SK-N-SH treated with all-trans-retinoic acid at 6 μM for 48 hours (cell line): ENCODE measurements at regions not wholly inside any gene's neighbourhood (a gene's known extent, or its start where the extent isn't known, plus 50 kb on each side); places are given as distances from the start of the nearest gene placed in this dataset.

Experiments
- ESRRG ChIP-seq: fragments of 250-450 bp; sonication (Bioruptor Pico); IDR thresholded peaks from 2 replicates; pipeline ENCODE4 v1.6.1; 2021; ENCODE audit warnings: mild to moderate bottlenecking
- POU6F1 ChIP-seq: fragments of 250-450 bp; sonication (Bioruptor Pico); IDR thresholded peaks from 2 replicates; pipeline ENCODE4 v1.8.0; 2021; ENCODE audit warnings: low read depth, mild to moderate bottlenecking, moderate library complexity, borderline replicate concordance
- SNAI2 ChIP-seq: fragments of 250-450 bp; sonication (Bioruptor Pico); IDR thresholded peaks from 2 replicates; pipeline ENCODE4 v1.5.0; 2020; ENCODE audit warnings: mild to moderate bottlenecking, moderate library complexity
- TOX ChIP-seq: fragments of 250-450 bp; sonication (Bioruptor Pico); IDR thresholded peaks from 2 replicates; pipeline ENCODE4 v1.8.0; 2021; ENCODE audit warnings: mild to moderate bottlenecking, moderate library complexity, borderline replicate concordance
- TF ChIP-seq, protein P1 (sequence below): fragments of 250-450 bp; sonication (Bioruptor Pico); IDR thresholded peaks from 2 replicates; pipeline ENCODE4 v1.5.1; 2020; ENCODE audit warnings: low read depth, mild to moderate bottlenecking, moderate library complexity

GRCh38 chr3:42027571-42027970 is 63.6 kb upstream of the TRAK1 start:
- TF ChIP-seq, protein P1, sequence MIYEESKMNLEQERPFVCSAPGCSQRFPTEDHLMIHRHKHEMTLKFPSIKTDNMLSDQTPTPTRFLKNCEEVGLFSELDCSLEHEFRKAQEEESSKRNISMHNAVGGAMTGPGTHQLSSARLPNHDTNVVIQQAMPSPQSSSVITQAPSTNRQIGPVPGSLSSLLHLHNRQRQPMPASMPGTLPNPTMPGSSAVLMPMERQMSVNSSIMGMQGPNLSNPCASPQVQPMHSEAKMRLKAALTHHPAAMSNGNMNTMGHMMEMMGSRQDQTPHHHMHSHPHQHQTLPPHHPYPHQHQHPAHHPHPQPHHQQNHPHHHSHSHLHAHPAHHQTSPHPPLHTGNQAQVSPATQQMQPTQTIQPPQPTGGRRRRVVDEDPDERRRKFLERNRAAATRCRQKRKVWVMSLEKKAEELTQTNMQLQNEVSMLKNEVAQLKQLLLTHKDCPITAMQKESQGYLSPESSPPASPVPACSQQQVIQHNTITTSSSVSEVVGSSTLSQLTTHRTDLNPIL (CRISPR knock-in tag) = no peak
- no peak for TF ChIP-seq SNAI2 (CRISPR knock-in tag)
- TF ChIP-seq TOX = no peak
- no peak for TF ChIP-seq POU6F1
- TF ChIP-seq ESRRG = no peak
